ENCODE measurements at regions not wholly inside any gene's neighbourhood (a gene's known extent, or its start where the extent isn't known, plus 50 kb on each side); places are given as distances from the start of the nearest gene placed in this dataset.

DNA sequence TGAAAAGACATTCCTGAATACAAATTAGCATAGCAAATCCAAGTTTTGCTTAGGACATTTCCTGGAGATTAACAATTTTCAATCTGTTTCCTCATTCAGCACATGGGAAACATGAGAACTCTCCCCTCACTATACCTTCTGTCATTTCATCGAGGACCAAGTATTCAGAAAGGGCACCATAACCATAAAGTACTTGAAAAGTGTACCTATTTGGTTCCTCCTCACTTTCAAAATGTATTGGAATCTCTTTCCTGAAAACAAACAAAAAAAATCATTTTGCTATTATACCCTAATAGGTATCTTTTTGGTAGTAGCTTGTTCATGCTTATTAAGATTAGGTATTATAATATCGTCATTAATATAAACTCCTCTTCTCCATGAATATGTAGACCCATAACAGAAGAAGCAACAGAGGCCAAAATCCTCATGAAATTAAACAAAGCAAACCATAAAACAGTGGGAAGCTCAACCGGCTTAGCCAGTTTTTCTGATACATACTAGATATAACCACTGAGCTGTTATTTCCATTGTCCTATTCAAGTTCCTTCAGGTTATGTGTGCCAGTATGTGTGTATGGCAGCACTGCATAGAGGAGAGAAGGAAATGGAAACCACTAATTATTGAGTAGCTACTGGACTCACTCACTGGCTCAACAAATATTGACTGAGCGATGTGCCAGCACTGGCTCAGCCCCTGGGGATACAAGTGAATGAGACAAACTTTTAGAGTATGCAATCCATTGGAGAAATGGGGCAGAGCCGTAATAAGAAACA lies 274.0 kb downstream of the MAFB start:
- H3K9me3 ChIP-seq, result peaks cover 0 to 14% (median 6%) of the 10 kb centered on the region in 4 donors
- no peak for DNase-seq (ENCODE audit: low spot score in 2 of 2)
- no peak overlapping the region for H3K4me3 ChIP-seq
- H3K36me3 ChIP-seq, result no peaks in the 10 kb centered on the region
- H3K4me1 ChIP-seq, result no peaks in the 10 kb centered on the region
- 86 to 88% methylated on average over 5 of the region's 5 CpGs for WGBS, 2 donors
- no peaks in the 10 kb centered on the region for H3K27me3 ChIP-seq
- H3K27ac ChIP-seq, result no peak overlapping the region
- TF ChIP-seq POLR2A (IDR thresholded peaks at IDR 0.05) (no peak), EP300 (IDR thresholded peaks at IDR 0.05) (no peak)
- TF ChIP-seq, protein P1, sequence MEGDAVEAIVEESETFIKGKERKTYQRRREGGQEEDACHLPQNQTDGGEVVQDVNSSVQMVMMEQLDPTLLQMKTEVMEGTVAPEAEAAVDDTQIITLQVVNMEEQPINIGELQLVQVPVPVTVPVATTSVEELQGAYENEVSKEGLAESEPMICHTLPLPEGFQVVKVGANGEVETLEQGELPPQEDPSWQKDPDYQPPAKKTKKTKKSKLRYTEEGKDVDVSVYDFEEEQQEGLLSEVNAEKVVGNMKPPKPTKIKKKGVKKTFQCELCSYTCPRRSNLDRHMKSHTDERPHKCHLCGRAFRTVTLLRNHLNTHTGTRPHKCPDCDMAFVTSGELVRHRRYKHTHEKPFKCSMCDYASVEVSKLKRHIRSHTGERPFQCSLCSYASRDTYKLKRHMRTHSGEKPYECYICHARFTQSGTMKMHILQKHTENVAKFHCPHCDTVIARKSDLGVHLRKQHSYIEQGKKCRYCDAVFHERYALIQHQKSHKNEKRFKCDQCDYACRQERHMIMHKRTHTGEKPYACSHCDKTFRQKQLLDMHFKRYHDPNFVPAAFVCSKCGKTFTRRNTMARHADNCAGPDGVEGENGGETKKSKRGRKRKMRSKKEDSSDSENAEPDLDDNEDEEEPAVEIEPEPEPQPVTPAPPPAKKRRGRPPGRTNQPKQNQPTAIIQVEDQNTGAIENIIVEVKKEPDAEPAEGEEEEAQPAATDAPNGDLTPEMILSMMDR (IDR thresholded peaks at IDR 0.05), result no peak

DNA sequence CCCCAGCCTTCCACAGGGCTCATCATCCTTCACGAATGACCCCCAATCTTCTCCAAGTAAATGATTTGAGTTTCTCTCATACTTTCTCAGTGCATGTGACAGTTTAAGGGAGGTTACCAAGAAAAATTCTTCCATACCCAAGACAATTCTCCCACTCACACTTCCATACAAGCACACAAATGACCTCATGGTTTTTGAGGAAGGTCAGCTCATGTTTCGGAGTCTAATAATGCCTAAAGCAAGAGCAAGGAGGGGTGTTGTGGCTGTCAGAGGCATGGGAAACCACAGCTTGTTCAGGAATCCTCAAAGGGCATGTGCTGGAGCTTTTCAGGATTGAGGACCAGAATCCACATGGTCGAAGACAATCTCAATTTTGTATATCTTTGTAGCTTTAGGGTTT lies 279.0 kb downstream of the MAFB start:
- Histone ChIP-seq H3K9me3 (no peaks in the 10 kb centered on the region), H3K27me3 (no peaks in the 10 kb centered on the region), H3K27ac (no peak overlapping the region), H3K4me1 (no peaks in the 10 kb centered on the region), H3K36me3 (no peaks in the 10 kb centered on the region), H3K4me3 (no peak overlapping the region)
- no peak for DNase-seq (ENCODE audit: low spot score in 2 of 2)
- TF ChIP-seq EP300 (IDR thresholded peaks at IDR 0.05) (no peak), POLR2A (IDR thresholded peaks at IDR 0.05) (no peak)
- TF ChIP-seq, protein P1 (IDR thresholded peaks at IDR 0.05), result no peak
- WGBS, 2 donors, result 53 to 56% methylated on average over 3 of the region's 3 CpGs

DNA sequence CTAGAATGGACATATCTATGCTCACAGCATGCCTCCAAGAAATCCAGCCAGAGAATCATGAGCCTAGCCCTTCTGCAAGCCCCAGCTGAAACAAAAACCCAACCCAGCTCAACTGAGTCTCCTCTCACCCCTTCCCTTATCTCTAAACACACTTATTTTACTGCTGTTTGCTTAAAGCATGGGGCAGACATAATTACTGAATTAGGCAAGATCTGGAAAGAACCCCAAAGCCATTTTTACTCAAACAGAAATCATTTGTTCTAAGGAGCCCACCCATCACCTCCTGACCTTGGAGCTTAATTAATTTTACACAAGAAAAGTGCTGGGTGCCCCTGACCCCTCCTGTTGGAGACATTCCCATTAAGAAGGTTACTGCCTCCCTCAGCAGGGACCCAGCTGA lies 291.6 kb downstream of the MAFB start:
- H3K4me1 ChIP-seq, result no peaks in the 10 kb centered on the region
- no peak for DNase-seq (ENCODE audit: low spot score in 2 of 2)
- H3K27me3 ChIP-seq, result no peaks in the 10 kb centered on the region
- H3K4me3 ChIP-seq, result no peak overlapping the region
- no peak overlapping the region for H3K27ac ChIP-seq
- no peaks in the 10 kb centered on the region for H3K36me3 ChIP-seq
- TF ChIP-seq, protein P1 (IDR thresholded peaks at IDR 0.05), result no peak
- TF ChIP-seq POLR2A (IDR thresholded peaks at IDR 0.05) (no peak), EP300 (IDR thresholded peaks at IDR 0.05) (no peak)
- H3K9me3 ChIP-seq, result no peaks in the 10 kb centered on the region

DNA sequence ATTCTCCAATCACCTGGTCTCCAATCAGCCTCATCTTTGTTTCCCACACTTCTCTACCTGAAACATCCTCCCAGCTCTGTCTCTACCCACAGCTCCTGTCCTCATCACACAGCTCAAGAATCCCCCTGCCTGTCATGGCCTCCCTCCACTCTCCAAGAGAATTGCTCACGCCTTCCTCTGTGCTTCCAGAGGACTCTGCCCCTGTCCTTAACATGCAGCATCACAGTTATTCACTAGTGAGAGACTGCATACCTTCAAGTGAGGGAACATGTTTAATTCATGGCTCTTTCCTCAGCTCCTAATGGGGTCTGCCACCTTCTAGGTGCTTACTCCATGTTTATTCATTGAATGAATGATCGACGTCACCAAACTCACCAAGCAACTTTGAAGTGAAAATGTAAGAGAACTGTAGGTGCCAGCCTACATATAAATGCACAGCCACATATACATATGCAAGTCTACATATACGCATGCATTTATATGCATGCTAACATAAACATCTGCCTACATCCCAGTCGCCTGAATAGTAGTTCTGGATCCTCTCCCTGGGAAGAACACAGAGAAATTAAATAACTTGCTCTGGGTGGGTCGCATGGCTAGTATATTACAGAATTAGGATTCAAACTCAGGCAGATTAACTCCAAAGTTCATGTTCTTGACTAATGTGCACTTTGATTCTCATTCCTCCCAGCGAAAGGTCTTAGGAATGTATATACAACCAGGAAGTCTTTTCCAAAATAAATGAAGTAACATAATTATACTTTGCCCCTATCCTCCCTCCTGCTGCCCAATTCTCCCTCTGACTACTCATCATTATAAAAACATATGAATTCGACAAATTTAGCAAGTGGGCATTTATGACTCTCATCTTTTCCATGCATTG lies 295.6 kb downstream of the MAFB start:
- WGBS, 2 donors, result 82 to 86% methylated on average over 8 of the region's 8 CpGs
- Histone ChIP-seq H3K36me3 (no peaks in the 10 kb centered on the region), H3K9me3 (no peaks in the 10 kb centered on the region), H3K27me3 (no peaks in the 10 kb centered on the region), H3K4me1 (no peaks in the 10 kb centered on the region), H3K4me3 (no peak overlapping the region), H3K27ac (no peak overlapping the region)
- TF ChIP-seq, protein P1 (IDR thresholded peaks at IDR 0.05), result no peak
- no peak for TF ChIP-seq POLR2A (IDR thresholded peaks at IDR 0.05)
- no peak for TF ChIP-seq EP300 (IDR thresholded peaks at IDR 0.05)
- DNase-seq (ENCODE audit: low spot score in 2 of 2), result no peak

DNA sequence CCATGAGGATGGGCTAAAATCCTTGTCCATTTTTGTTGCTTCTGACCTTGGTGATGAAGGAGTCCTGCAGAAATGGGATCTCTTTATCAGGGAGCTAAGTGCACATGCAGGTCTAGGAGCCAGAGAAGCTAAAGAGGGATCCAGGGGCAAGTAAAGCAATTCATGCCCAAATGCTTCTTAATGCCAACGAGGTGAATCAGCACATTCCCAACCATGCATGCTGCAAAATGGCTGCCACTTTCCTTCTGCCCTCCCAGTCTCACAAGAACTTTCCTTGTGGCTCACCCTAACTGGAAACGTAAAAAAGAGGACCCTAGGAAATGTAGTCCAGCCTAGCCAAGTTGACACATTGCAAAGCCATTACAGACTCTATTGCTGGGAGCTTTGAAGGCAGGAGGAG lies 298.4 kb downstream of the MAFB start:
- 63 to 89% methylated on average over 2 of the region's 2 CpGs for WGBS, 2 donors
- no peak overlapping the region for H3K4me3 ChIP-seq
- H3K9me3 ChIP-seq, result no peaks in the 10 kb centered on the region
- H3K4me1 ChIP-seq, result no peaks in the 10 kb centered on the region
- no peaks in the 10 kb centered on the region for H3K36me3 ChIP-seq
- DNase-seq (ENCODE audit: low spot score in 2 of 2), result no peak
- TF ChIP-seq EP300 (IDR thresholded peaks at IDR 0.05) (no peak), POLR2A (IDR thresholded peaks at IDR 0.05) (no peak)
- TF ChIP-seq, protein P1 (IDR thresholded peaks at IDR 0.05), result no peak
- H3K27ac ChIP-seq, result no peak overlapping the region
- no peaks in the 10 kb centered on the region for H3K27me3 ChIP-seq

All from tibial nerve (tissue), 4 donors.